Naive B cell (primary cell): ENCODE measurements at regions not wholly inside any gene's neighbourhood (a gene's known extent, or its start where the extent isn't known, plus 50 kb on each side); places are given as distances from the start of the nearest gene placed in this dataset.

Experiments
- ATAC-seq, 2 donors: fragments of 150-1000 bp; cut with Tn5 transposase; 2 replicates each; pipeline ENCODE4 v1.10.0; 2021; ENCODE audit warnings: low read depth in 2 of 2, mild to moderate bottlenecking in 2 of 2, moderate library complexity in 2 of 2
- DNase-seq: peaks from one replicate; pipeline ENCODE4 v3.0.0; 2022
- H3K27ac Mint-ChIP-seq, 6 donors: one replicate each; pipeline ENCODE4 v1.8.0; 2020 to 2022; ENCODE audit warnings: mild to moderate bottlenecking in 6 of 6, mixed read lengths in 6 of 6, moderate library complexity in 5 of 6, inconsistent platforms in 2 of 6
- H3K27me3 Mint-ChIP-seq, 3 donors: one replicate each; pipeline ENCODE4 v1.8.0; 2021 to 2022; ENCODE audit warnings: mixed read lengths in 3 of 3, mild to moderate bottlenecking in 1 of 3
- H3K36me3 Mint-ChIP-seq, 2 donors: one replicate each; pipeline ENCODE4 v1.8.0; 2020 to 2022; ENCODE audit warnings: mixed read lengths in 2 of 2, inconsistent platforms in 1 of 2, mild to moderate bottlenecking in 1 of 2
- H3K4me1 Mint-ChIP-seq, 3 donors: one replicate each; pipeline ENCODE4 v1.8.0; 2020 to 2022; ENCODE audit warnings: mixed read lengths in 3 of 3, inconsistent platforms in 1 of 3, mild to moderate bottlenecking in 1 of 3, moderate library complexity in 1 of 3
- H3K4me3 Mint-ChIP-seq, 8 donors: one replicate each; pipeline ENCODE4 v1.8.0; 2020 to 2022; ENCODE audit warnings: mild to moderate bottlenecking in 8 of 8, mixed read lengths in 8 of 8, moderate library complexity in 8 of 8, inconsistent platforms in 2 of 8
- H3K9me3 Mint-ChIP-seq, 7 donors: one replicate each; pipeline ENCODE4 v1.8.0; 2020 to 2022; ENCODE audit warnings: mixed read lengths in 7 of 7, mild to moderate bottlenecking in 5 of 7, inconsistent platforms in 2 of 7, moderate library complexity in 1 of 7

GRCh38 chr13:36750046-36750445 is 69.0 kb upstream of the RFXAP start:
- H3K36me3 Mint-ChIP-seq, result peaks cover 0 to 7% of the 10 kb centered on the region in 2 donors
- H3K27ac Mint-ChIP-seq, result no peak overlapping the region
- no peak for ATAC-seq
- H3K4me3 Mint-ChIP-seq, result no peak overlapping the region
- no peak for DNase-seq
- peaks cover 0 to 13% (median 5%) of the 10 kb centered on the region in 7 donors for H3K9me3 Mint-ChIP-seq
- no peaks in the 10 kb centered on the region for H3K4me1 Mint-ChIP-seq
- H3K27me3 Mint-ChIP-seq, result peaks cover 15 to 26% (median 23%) of the 10 kb centered on the region in 3 donors

DNA sequence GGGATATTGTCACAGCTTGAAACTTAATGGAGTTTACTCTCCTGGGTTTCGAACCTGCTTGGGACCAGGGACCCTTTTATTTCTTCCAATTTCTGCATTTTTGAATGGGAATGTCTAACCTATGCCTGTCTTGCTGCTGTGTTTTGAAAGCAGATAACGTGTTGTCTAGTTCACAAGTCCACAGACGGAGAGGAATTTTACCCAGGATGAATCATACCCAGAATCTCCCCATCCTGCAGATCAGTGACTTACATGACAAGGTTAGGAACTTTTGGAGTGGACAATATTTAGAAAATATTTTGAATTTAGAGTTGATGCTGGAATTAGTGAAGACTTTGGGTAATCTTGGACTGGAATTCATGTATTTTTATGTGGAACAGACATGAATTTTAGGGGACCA is 68.6 kb upstream of the RFXAP start:
- no peaks in the 10 kb centered on the region for H3K4me1 Mint-ChIP-seq
- ATAC-seq, result no peak
- DNase-seq, result no peak

DNA sequence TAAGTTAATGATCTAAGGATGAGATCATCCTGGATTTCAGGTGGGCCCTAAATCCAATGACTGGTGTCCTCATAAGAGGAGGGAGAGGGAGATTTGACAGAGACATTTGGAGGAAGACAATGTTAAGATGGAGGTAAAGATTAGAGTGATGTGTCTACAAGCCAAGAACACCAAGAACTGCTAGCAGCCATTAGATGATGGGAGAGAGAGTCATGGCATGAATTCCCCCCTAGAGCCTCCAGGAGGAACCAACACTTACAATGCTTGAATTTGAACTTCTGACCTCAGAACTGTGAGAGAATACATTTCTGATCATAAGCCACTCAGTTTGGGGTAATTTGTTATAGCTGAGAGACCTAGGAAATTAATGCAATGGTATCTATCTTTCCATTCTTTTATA is 68.1 kb upstream of the RFXAP start:
- Mint-ChIP-seq H3K27me3 (peaks cover 15 to 31% (median 26%) of the 10 kb centered on the region in 3 donors), H3K27ac (no peak overlapping the region), H3K9me3 (peaks cover 0 to 13% (median 5%) of the 10 kb centered on the region in 7 donors), H3K36me3 (peaks cover 0 to 7% of the 10 kb centered on the region in 2 donors), H3K4me3 (no peak overlapping the region), H3K4me1 (no peaks in the 10 kb centered on the region)
- ATAC-seq, result no peak
- no peak for DNase-seq

More for the DNA sequence above, 68.6 kb upstream of the RFXAP start:
- H3K27me3 Mint-ChIP-seq, result peaks cover 15 to 30% (median 26%) of the 10 kb centered on the region in 3 donors
- peaks cover 0 to 7% of the 10 kb centered on the region in 2 donors for H3K36me3 Mint-ChIP-seq
- no peak overlapping the region for H3K27ac Mint-ChIP-seq
- H3K4me3 Mint-ChIP-seq, result no peak overlapping the region
- H3K9me3 Mint-ChIP-seq, result peaks cover 0 to 13% (median 5%) of the 10 kb centered on the region in 7 donors

DNA sequence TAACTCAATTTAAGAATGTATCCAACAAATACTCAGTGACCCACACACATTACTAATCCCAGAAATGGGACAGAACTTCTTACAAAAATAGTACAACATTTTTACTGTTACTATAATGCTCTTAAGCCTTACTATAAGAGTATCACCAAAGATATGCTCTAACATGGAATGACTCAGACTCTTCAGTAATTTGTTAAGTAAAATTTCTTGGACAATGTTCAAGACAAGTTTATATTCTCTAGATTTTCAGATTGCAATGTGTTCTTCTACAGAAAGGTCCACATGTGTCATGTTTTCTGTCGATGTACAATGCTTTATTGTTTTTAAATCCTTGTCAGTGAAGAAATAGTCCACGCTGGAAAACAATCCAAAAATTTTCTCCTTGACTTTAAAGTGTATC is 66.3 kb upstream of the RFXAP start:
- DNase-seq (no peak), ATAC-seq (no peak)
- no peak overlapping the region for H3K4me3 Mint-ChIP-seq
- H3K27me3 Mint-ChIP-seq, result peaks cover 15 to 31% (median 22%) of the 10 kb centered on the region in 3 donors
- H3K36me3 Mint-ChIP-seq, result peaks cover 0 to 7% of the 10 kb centered on the region in 2 donors
- H3K27ac Mint-ChIP-seq, result no peak overlapping the region
- no peaks in the 10 kb centered on the region for H3K4me1 Mint-ChIP-seq
- H3K9me3 Mint-ChIP-seq, result peaks cover 0 to 13% (median 5%) of the 10 kb centered on the region in 7 donors

GRCh38 chr13:36753176-36753575 is 65.8 kb upstream of the RFXAP start:
- Mint-ChIP-seq H3K9me3 (peaks cover 0 to 13% (median 5%) of the 10 kb centered on the region in 7 donors), H3K4me3 (no peak overlapping the region), H3K36me3 (peaks cover 0 to 7% of the 10 kb centered on the region in 2 donors), H3K4me1 (no peaks in the 10 kb centered on the region), H3K27me3 (peaks cover 18 to 31% (median 19%) of the 10 kb centered on the region in 3 donors), H3K27ac (no peak overlapping the region)
- no peak for DNase-seq
- no peak for ATAC-seq

GRCh38 chr13:36758345-36758744 is 60.7 kb upstream of the RFXAP start:
- Mint-ChIP-seq H3K4me3 (no peak overlapping the region), H3K9me3 (peaks cover 0 to 3% (median 0%) of the 10 kb centered on the region in 7 donors), H3K4me1 (no peaks in the 10 kb centered on the region), H3K36me3 (no peaks in the 10 kb centered on the region), H3K27ac (no peak overlapping the region), H3K27me3 (peaks cover 22 to 43% (median 39%) of the 10 kb centered on the region in 3 donors)
- ATAC-seq (no peak), DNase-seq (no peak)

DNA sequence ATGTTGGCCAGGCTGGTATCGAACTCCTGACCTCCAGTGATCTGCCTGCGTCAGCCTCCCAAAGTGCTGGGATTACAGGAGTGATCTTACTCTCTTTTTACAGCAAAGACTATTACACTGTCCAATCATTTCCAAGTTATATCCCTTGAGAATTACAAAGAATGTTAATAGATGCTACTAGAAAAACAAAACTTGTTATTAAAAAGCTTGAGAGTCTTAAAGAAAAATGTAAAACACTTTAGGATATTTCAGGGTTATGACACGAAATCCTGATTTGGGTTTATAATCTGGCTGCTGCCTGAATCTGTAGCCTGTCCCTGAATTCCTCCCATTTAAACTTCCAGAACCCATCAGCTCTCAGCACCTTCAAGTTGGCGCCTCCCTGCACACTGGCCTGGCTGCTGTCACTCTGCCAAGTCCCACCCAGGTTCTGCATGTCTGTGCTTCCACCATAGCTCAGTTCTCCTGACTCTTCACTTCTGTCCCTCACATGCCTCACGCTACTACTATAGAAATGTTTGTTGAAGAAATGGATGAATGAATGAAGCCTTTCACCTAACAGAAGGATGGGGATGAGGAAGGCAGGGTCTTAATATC is 55.8 kb upstream of the RFXAP start:
- Mint-ChIP-seq H3K9me3 (peaks cover 2 to 17% (median 14%) of the 10 kb centered on the region in 7 donors), H3K27me3 (peaks cover 24 to 58% (median 47%) of the 10 kb centered on the region in 3 donors), H3K27ac (no peak overlapping the region), H3K4me1 (no peaks in the 10 kb centered on the region), H3K36me3 (peaks cover 5 to 19% of the 10 kb centered on the region in 2 donors), H3K4me3 (no peak overlapping the region)
- DNase-seq (no peak), ATAC-seq (no peak)

DNA sequence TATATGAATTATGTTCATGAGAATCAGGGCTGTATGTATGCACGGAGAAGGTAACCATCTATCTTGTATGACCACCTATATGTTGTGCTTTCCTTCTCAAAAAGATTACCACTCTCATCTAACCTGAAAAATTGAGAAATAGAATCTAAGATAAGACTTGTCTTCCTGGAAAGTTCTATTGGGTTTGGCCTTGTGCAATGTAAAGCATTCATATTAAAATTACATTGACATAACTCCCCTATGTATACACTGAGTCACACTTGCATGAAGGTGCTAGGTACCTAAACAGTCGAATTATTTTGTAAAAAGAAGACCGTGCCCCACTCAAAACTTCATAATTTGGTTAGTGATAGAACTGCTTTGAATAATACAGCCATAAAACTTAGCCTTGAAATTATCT is 54.5 kb upstream of the RFXAP start:
- Mint-ChIP-seq H3K4me3 (no peak overlapping the region), H3K9me3 (peaks cover 2 to 22% (median 14%) of the 10 kb centered on the region in 7 donors), H3K4me1 (peaks cover 0 to 4% (median 0%) of the 10 kb centered on the region in 3 donors), H3K27me3 (peaks cover 32 to 58% (median 42%) of the 10 kb centered on the region in 3 donors), H3K36me3 (peaks cover 5 to 19% of the 10 kb centered on the region in 2 donors), H3K27ac (no peak overlapping the region)
- no peak for DNase-seq
- ATAC-seq, result no peak

GRCh38 chr13:36764957-36765356 is 54.1 kb upstream of the RFXAP start:
- DNase-seq, result no peak
- H3K4me3 Mint-ChIP-seq, result no peak overlapping the region
- H3K27me3 Mint-ChIP-seq, result peaks cover 30 to 54% (median 39%) of the 10 kb centered on the region in 3 donors
- peaks cover 5 to 19% of the 10 kb centered on the region in 2 donors for H3K36me3 Mint-ChIP-seq
- H3K9me3 Mint-ChIP-seq, result peaks cover 2 to 22% (median 14%) of the 10 kb centered on the region in 7 donors
- H3K27ac Mint-ChIP-seq, result no peak overlapping the region
- peaks cover 0 to 4% (median 0%) of the 10 kb centered on the region in 3 donors for H3K4me1 Mint-ChIP-seq
- no peak for ATAC-seq

DNA sequence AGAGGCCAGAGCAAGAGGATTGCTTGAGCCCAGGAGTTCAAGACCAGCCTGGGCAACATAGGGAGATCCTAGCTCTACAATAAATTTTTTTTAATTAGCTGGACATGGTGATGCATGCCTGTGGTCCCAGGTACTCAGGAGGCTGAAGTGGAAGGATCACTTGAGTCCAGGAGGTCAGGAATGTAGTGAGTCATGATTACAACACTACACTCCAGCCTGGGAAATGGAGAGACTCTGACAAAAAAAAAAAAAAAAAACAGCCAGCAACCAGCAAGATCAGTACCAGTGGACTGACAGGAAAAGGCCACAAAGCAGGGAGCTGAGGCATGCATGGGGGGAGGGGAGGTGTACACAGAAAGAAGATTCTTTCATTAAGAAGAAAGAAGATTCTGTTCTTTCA is 52.7 kb upstream of the RFXAP start:
- DNase-seq, result no peak
- Mint-ChIP-seq H3K36me3 (peaks cover 5 to 19% of the 10 kb centered on the region in 2 donors), H3K27me3 (peaks cover 28 to 45% (median 36%) of the 10 kb centered on the region in 3 donors)

GRCh38 chr13:36767276-36767675 is 51.7 kb upstream of the RFXAP start:
- peaks cover 5 to 19% of the 10 kb centered on the region in 2 donors for H3K36me3 Mint-ChIP-seq
- H3K4me3 Mint-ChIP-seq, result no peak overlapping the region
- H3K4me1 Mint-ChIP-seq, result peaks cover 0 to 4% (median 0%) of the 10 kb centered on the region in 3 donors
- peaks cover 2 to 22% (median 14%) of the 10 kb centered on the region in 7 donors for H3K9me3 Mint-ChIP-seq
- ATAC-seq (no peak), DNase-seq (no peak)
- H3K27me3 Mint-ChIP-seq, result peaks cover 35 to 42% (median 35%) of the 10 kb centered on the region in 3 donors
- peak overlapping the region in 1 of 6 donors; percentile 21 for H3K27ac Mint-ChIP-seq

More for the DNA sequence above, 52.7 kb upstream of the RFXAP start:
- no peak for ATAC-seq
- Mint-ChIP-seq H3K4me1 (peaks cover 0 to 4% (median 0%) of the 10 kb centered on the region in 3 donors), H3K27ac (no peak overlapping the region), H3K9me3 (peaks cover 2 to 22% (median 14%) of the 10 kb centered on the region in 7 donors), H3K4me3 (no peak overlapping the region)

GRCh38 chr13:36769126-36769525 is 49.9 kb upstream of the RFXAP start:
- peak overlapping the region in 2 of 6 donors; percentile 23 to 56 for H3K27ac Mint-ChIP-seq
- no peak for DNase-seq
- H3K36me3 Mint-ChIP-seq, result peaks cover 5 to 19% of the 10 kb centered on the region in 2 donors
- no peak overlapping the region for H3K4me3 Mint-ChIP-seq
- peaks cover 2 to 22% (median 14%) of the 10 kb centered on the region in 7 donors for H3K9me3 Mint-ChIP-seq
- peaks cover 33 to 43% (median 41%) of the 10 kb centered on the region in 3 donors for H3K27me3 Mint-ChIP-seq
- H3K4me1 Mint-ChIP-seq, result peaks cover 0 to 4% (median 0%) of the 10 kb centered on the region in 3 donors
- ATAC-seq, result no peak
